ENCODE measurements at regions not wholly inside any gene's neighbourhood (a gene's known extent, or its start where the extent isn't known, plus 50 kb on each side); places are given as distances from the start of the nearest gene placed in this dataset.

DNA sequence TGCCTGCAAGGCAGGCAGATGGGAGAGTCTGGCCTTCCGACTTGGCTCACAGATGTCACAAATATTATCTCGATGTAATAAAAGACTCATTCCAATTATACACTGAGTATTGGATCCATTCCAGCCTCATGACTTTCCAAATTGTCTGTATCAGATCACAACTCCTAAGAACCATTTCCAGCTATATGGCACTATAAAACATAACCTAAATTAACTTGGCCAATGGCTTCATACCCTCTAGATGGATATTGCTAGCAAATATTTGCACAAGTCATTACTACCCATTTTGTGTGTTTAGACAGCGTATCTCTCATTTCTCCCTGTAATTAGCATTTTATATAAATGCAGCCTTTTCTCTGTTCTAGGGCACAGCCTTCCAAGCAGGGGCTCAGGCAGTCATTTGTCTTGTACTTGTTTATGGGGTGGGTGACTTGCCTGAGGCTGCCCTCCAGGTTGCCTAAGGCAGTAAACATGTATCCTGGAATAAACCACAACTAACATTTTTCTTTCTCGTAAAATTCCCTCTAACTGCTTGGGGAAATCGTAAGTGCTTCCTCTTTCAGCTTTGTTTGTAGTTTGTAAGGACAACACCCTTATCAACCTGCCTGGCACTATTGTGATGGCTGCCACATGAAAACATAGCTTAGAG, 70.6 kb upstream of the KCNJ6 start:
- H3K36me3 ChIP-seq = no peaks in the 10 kb centered on the region
- no peak for DNase-seq (ENCODE audit: low spot score in 2 of 2)
- no peak overlapping the region for H3K27ac ChIP-seq
- TF ChIP-seq, protein P1, sequence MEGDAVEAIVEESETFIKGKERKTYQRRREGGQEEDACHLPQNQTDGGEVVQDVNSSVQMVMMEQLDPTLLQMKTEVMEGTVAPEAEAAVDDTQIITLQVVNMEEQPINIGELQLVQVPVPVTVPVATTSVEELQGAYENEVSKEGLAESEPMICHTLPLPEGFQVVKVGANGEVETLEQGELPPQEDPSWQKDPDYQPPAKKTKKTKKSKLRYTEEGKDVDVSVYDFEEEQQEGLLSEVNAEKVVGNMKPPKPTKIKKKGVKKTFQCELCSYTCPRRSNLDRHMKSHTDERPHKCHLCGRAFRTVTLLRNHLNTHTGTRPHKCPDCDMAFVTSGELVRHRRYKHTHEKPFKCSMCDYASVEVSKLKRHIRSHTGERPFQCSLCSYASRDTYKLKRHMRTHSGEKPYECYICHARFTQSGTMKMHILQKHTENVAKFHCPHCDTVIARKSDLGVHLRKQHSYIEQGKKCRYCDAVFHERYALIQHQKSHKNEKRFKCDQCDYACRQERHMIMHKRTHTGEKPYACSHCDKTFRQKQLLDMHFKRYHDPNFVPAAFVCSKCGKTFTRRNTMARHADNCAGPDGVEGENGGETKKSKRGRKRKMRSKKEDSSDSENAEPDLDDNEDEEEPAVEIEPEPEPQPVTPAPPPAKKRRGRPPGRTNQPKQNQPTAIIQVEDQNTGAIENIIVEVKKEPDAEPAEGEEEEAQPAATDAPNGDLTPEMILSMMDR (IDR thresholded peaks at IDR 0.05) = no peak
- TF ChIP-seq POLR2A (IDR thresholded peaks at IDR 0.05) = no peak
- no peak for TF ChIP-seq EP300 (IDR thresholded peaks at IDR 0.05)
- H3K4me1 ChIP-seq = no peaks in the 10 kb centered on the region
- 45 to 48% methylated on average over 5 of the region's 5 CpGs for WGBS, 2 donors
- no peaks in the 10 kb centered on the region for H3K9me3 ChIP-seq
- H3K4me3 ChIP-seq = no peak overlapping the region
- H3K27me3 ChIP-seq = no peaks in the 10 kb centered on the region

DNA sequence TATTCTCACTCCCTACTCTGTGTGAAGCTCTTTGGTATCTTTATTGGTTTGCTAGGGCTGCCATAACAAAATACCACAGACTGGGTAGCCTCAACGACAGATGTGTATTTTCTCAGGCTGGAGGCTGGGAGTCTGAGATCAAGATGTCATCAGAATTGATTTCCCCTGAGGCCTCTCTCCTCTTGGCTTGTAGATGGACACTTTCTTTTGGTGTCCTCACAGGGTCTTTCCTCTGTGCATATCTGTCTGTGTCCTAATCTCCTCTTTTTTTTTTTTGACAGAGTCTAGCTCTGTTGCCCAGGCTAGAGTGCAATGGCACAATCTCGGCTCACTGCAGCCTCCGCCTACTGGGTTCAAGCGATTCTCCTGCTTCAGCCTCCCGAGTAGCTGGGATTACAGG, 71.4 kb upstream of the KCNJ6 start:
- H3K4me3 ChIP-seq = no peak overlapping the region
- no peak for TF ChIP-seq POLR2A (IDR thresholded peaks at IDR 0.05)
- TF ChIP-seq, protein P1 (IDR thresholded peaks at IDR 0.05) = no peak
- TF ChIP-seq EP300 (IDR thresholded peaks at IDR 0.05) = no peak
- H3K36me3 ChIP-seq = no peaks in the 10 kb centered on the region
- no peaks in the 10 kb centered on the region for H3K4me1 ChIP-seq
- 83 to 90% methylated on average over 5 of the region's 5 CpGs for WGBS, 2 donors
- H3K27me3 ChIP-seq = no peaks in the 10 kb centered on the region
- no peak for DNase-seq (ENCODE audit: low spot score in 2 of 2)
- H3K27ac ChIP-seq = no peak overlapping the region
- no peaks in the 10 kb centered on the region for H3K9me3 ChIP-seq

DNA sequence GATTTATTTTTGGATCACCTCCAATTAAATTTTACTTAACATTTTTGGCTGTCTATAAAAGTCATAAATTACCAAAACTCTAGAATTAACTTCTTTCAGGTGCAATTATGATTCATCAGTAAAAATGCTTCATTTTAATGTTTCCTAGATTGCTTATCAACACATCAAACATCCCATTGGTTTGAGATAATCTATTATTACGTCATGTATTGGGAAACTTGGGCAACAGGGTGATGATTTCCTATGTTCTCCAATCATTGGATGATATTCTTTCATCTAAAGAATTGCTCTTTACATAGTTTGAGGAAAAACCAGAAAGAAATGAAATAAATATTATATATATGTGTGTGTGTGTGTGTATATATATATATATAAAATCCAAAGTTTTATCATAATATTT, 76.8 kb upstream of the KCNJ6 start:
- H3K9me3 ChIP-seq = no peaks in the 10 kb centered on the region
- no peaks in the 10 kb centered on the region for H3K27me3 ChIP-seq
- WGBS, 2 donors = 59 to 88% methylated on average over 1 of the region's 1 CpG
- DNase-seq (ENCODE audit: low spot score in 2 of 2) = no peak
- no peak for TF ChIP-seq EP300 (IDR thresholded peaks at IDR 0.05)
- TF ChIP-seq, protein P1 (IDR thresholded peaks at IDR 0.05) = no peak
- TF ChIP-seq POLR2A (IDR thresholded peaks at IDR 0.05) = no peak
- no peaks in the 10 kb centered on the region for H3K4me1 ChIP-seq
- H3K4me3 ChIP-seq = no peak overlapping the region
- H3K27ac ChIP-seq = no peak overlapping the region
- no peaks in the 10 kb centered on the region for H3K36me3 ChIP-seq

DNA sequence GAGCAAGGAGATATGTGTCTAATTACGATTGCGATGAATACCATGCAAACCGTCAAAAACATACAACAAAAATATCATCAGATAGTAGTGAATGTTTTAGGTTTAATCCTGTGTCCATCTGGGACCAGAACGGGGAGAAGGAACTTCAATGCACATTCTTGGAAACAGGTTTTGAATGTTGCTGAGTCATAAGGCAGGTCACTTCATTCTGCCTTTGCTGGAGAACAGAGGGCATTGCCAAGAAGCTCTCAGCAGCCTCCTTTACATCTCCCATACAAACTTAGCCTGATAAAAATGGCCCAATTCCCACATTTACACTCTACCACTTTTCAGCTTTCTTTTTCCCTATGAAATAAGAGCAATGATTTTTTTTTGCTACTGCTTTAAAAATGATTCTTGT, 78.0 kb upstream of the KCNJ6 start:
- Histone ChIP-seq H3K36me3 (no peaks in the 10 kb centered on the region), H3K27ac (no peak overlapping the region), H3K27me3 (no peaks in the 10 kb centered on the region), H3K4me1 (no peaks in the 10 kb centered on the region), H3K9me3 (no peaks in the 10 kb centered on the region), H3K4me3 (no peak overlapping the region)
- TF ChIP-seq POLR2A (IDR thresholded peaks at IDR 0.05) = no peak
- TF ChIP-seq EP300 (IDR thresholded peaks at IDR 0.05) = no peak
- TF ChIP-seq, protein P1 (IDR thresholded peaks at IDR 0.05) = no peak
- no peak for DNase-seq (ENCODE audit: low spot score in 2 of 2)
- 87 to 90% methylated on average over 4 of the region's 4 CpGs for WGBS, 2 donors

DNA sequence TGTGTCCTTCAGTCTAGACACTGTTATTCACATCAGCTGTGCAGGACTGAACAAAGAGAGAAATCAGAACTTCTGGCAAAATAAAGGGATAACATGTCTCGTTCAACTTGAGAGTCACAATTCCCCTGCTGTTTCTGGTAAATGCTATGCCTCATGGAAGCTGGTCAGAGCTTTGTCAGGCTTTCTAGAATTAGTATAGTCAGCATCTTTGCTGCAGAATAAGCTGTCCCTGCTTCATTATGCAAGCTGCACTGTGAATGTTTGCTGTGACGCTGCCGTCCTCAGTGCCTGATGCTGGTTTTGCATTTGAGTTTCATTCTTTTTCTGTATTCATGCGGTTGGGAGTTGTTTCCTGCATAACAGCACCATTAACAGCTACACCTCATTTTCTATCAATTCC, 96.4 kb upstream of the KCNJ6 start:
- DNase-seq (ENCODE audit: low spot score in 2 of 2) = no peak
- Histone ChIP-seq H3K27ac (peak overlapping the region in 1 of 4 donors; percentile 28), H3K27me3 (no peaks in the 10 kb centered on the region), H3K4me1 (no peaks in the 10 kb centered on the region), H3K4me3 (no peak overlapping the region), H3K9me3 (peaks cover 0 to 11% (median 0%) of the 10 kb centered on the region in 4 donors), H3K36me3 (no peaks in the 10 kb centered on the region)
- 30 to 31% methylated on average over 4 of the region's 4 CpGs for WGBS, 2 donors
- TF ChIP-seq, protein P1 (IDR thresholded peaks at IDR 0.05) = no peak
